K562 (cell line): ENCODE measurements at regions not wholly inside any gene's neighbourhood (a gene's known extent, or its start where the extent isn't known, plus 50 kb on each side); places are given as distances from the start of the nearest gene placed in this dataset.

Source experiments
- ATAC-seq: fragments of 200-7000 bp; cut with Tn5 transposase; 3 replicates; pipeline ENCODE4 v1.9.1; 2020; ENCODE audit warnings: moderate library complexity
- BruUV-seq: library from RNA; stranded (reverse); fragments of 400-500 nt; replicated peaks from 2 replicates; lab custom pipeline; 2021; lab: Mats Ljungman, UMichigan
- CTCF ChIA-PET: fragments of 300-600 bp; formaldehyde crosslinking; extraction: SDS; loops from one replicate; lab custom pipeline; 2021; ENCODE audit warnings: low intra/inter-chr PET ratio; lab: Yijun Ruan, JAX
- POLR2A ChIA-PET: fragments of 300-600, 350-650 bp; sonication (Branson Sonifier 250); formaldehyde crosslinking; extraction: SDS; loops from one replicate; lab custom pipeline; 2021; ENCODE audit warnings: antibody characterized with exemption, inconsistent platforms; lab: Yijun Ruan, JAX
- DNase-seq, 4 experiments: peaks; one replicate each; pipeline versions ENCODE4 v3.0.0 to v3.0.0-alpha.2; 2011 to 2018; ENCODE audit warnings: low spot score in 3 of 4, mixed read lengths in 3 of 4; ENCODE audit errors: extremely low read depth in 1 of 4
- FAIRE-seq: peaks from 2 replicates; lab custom pipeline; 2011; peaks lifted over from hg19 to GRCh38; lab: Jason Lieb, UNC
- H2AFZ ChIP-seq: 2 replicates; pipeline ENCODE4 v1.6.0; 2011; ENCODE audit warnings: low read depth, low read length, control low read depth, inconsistent platforms
- H3K27ac ChIP-seq: fragments of 200-600 bp; 3 replicates; pipeline ENCODE4 v1.8.0; 2011; ENCODE audit warnings: low read depth, mild to moderate bottlenecking, control low read depth, inconsistent platforms, low read length, moderate library complexity, mixed read lengths; ENCODE audit errors: extremely low read depth
- H3K27me3 ChIP-seq, 2 experiments: fragments of 300-600 bp in 1 of 2; 2 replicates in 1 of 2; 3 replicates in 1 of 2; pipeline versions ENCODE4 v1.6.0 to v1.8.0; 2011; ENCODE audit warnings: inconsistent platforms in 2 of 2, low read length in 2 of 2, mild to moderate bottlenecking in 1 of 2, mixed read lengths in 1 of 2, moderate library complexity in 1 of 2; ENCODE audit not compliant: control insufficient read depth in 2 of 2, insufficient read depth in 2 of 2
- H3K36me3 ChIP-seq: fragments of 300-600 bp; 3 replicates; pipeline ENCODE4 v1.8.0; 2011; ENCODE audit warnings: mild to moderate bottlenecking, low read length, inconsistent platforms; ENCODE audit not compliant: control insufficient read depth, insufficient read depth
- H3K4me1 ChIP-seq, 2 experiments: fragments of 200-600 bp in 1 of 2; replicated peaks in 1 of 2; 2 replicates in 1 of 2; 3 replicates in 1 of 2; pipeline versions ENCODE4 v1.5.1 to v1.8.0; 2011; ENCODE audit warnings: inconsistent platforms in 2 of 2, low read length in 2 of 2, mild to moderate bottlenecking in 1 of 2, mixed read lengths in 1 of 2, moderate library complexity in 1 of 2; ENCODE audit not compliant: control insufficient read depth in 2 of 2, insufficient read depth in 2 of 2
- H3K4me2 ChIP-seq: 2 replicates; pipeline ENCODE4 v1.6.1; 2011; ENCODE audit warnings: low read length, control low read depth, inconsistent platforms, mixed read lengths; ENCODE audit not compliant: insufficient read depth
- H3K4me3 ChIP-seq: fragments of 200-600 bp; sonication (generic), shearing (Covaris generic); 2 replicates; pipeline ENCODE4 v1.5.1; 2016; ENCODE audit warnings: control low read depth, inconsistent platforms
- H3K79me2 ChIP-seq: fragments of 200-600 bp; 3 replicates; pipeline ENCODE4 v1.8.0; 2011; ENCODE audit warnings: low read length, inconsistent platforms; ENCODE audit not compliant: control insufficient read depth, insufficient read depth
- H3K9ac ChIP-seq, 2 experiments: 2 replicates each; pipeline versions ENCODE4 v1.6.0 to v1.6.1; 2011; ENCODE audit warnings: low read depth in 2 of 2, low read length in 2 of 2, control low read depth in 1 of 2, inconsistent platforms in 1 of 2, mild to moderate bottlenecking in 1 of 2, mixed read lengths in 1 of 2; ENCODE audit not compliant: insufficient read depth in 1 of 2
- H3K9me1 ChIP-seq: one replicate; pipeline ENCODE4 v1.6.0; 2011; ENCODE audit warnings: inconsistent platforms, mild to moderate bottlenecking, low read length, moderate library complexity; ENCODE audit not compliant: control insufficient read depth, insufficient read depth
- H3K9me3 ChIP-seq: replicated peaks from 2 replicates; pipeline ENCODE4 v1.5.1; 2011; ENCODE audit warnings: low read depth, low read length, inconsistent platforms; ENCODE audit not compliant: control insufficient read depth, insufficient read depth
- H4K20me1 ChIP-seq: replicated peaks from 2 replicates; pipeline ENCODE4 v1.6.1; 2011; ENCODE audit warnings: low read length, inconsistent platforms, mixed read lengths; ENCODE audit not compliant: control insufficient read depth, insufficient read depth
- ARID3A ChIP-seq: IDR thresholded peaks from 2 replicates; pipeline ENCODE4 v1.6.1; 2012; ENCODE audit warnings: low read depth, low read length, improper control_type of control experiment, borderline replicate concordance
- CBX2 ChIP-seq: fragments of 200-600 bp; sonication (generic); IDR thresholded peaks from one replicate; pipeline ENCODE4 v1.6.1; 2012; ENCODE audit warnings: mild to moderate bottlenecking, low read length, inconsistent platforms; ENCODE audit not compliant: insufficient read depth, poor library complexity, severe bottlenecking
- FOXJ3 ChIP-seq: sonication (generic); formaldehyde crosslinking; IDR thresholded peaks from 2 replicates; pipeline ENCODE4 v1.4.0; 2020; ENCODE audit warnings: mild to moderate bottlenecking, missing genetic modification reagents
- WGBS: fragments of 100-300 bp; shearing (Covaris generic); methylation state at CpG from one replicate; pipeline ENCODE4 v1.1.6; 2016; ENCODE audit warnings: low coverage, mixed read lengths; ENCODE audit not compliant: insufficient coverage; ENCODE audit errors: missing lambda C conversion rate; 5-methylcytosine and 5-hydroxymethylcytosine counted together
- in situ Hi-C: fragments of 300-500 bp; cut with MboI; formaldehyde crosslinking; loops from 4 replicates; pipeline ENCODE4 v1.15.0; 2018; ENCODE audit warnings: inconsistent platforms, mixed read lengths
- intact Hi-C: fragments of 100-400 bp; cut with micrococcal nuclease; formaldehyde crosslinking; loops from 2 replicates; pipeline ENCODE4 v1.14.2; 2022
- TF ChIP-seq, protein P1 (sequence below), 2 experiments: fragments of 450-650 bp; IDR thresholded peaks; 2 replicates each; pipeline ENCODE4 v1.6.1; 2018; ENCODE audit warnings: mild to moderate bottlenecking in 2 of 2, low read depth in 1 of 2; ENCODE audit not compliant: partially characterized antibody in 2 of 2

- 0 out of 2 replicates have a peak, but pooled peaks have one; percentile 62 for TF ChIP-seq ARID3A
These were observed 57.2 kb upstream of the C1orf185 start (continued) for GRCh38 chr1:51044834-51045233.

GRCh38 chr1:51048021-51048420, 54.0 kb upstream of the C1orf185 start:
- no peaks in the 10 kb centered on the region for H4K20me1 ChIP-seq
- H3K9ac ChIP-seq = no peak overlapping the region
- WGBS = 24% methylated on average over 1 of the region's 1 CpG
- POLR2A ChIA-PET = interaction anchor here (0.6 kb wide), 1 partner anchor 67 kb away, joined by 3 read pairs; no protein-coding TSS in a partner anchor
- H3K4me2 ChIP-seq = no peak overlapping the region
- no peak overlapping the region for H3K4me3 ChIP-seq
- CTCF ChIA-PET = no interaction called here
- no peak overlapping the region for H3K27ac ChIP-seq
- H3K36me3 ChIP-seq = no peaks in the 10 kb centered on the region
- no peaks in the 10 kb centered on the region for H3K79me2 ChIP-seq
- H3K9me3 ChIP-seq = no peaks in the 10 kb centered on the region
- BruUV-seq = no TSS peak
- no peak for FAIRE-seq
- DNase-seq = no peak
- no peaks in the 10 kb centered on the region for H3K9me1 ChIP-seq
- no peaks in the 10 kb centered on the region for H3K4me1 ChIP-seq
- H3K27me3 ChIP-seq = no peaks in the 10 kb centered on the region
- in situ Hi-C loops (no loop called here), intact Hi-C loops (no loop called here)
- ATAC-seq = no peak
- no peak for TF ChIP-seq FOXJ3
- TF ChIP-seq, protein P1, sequence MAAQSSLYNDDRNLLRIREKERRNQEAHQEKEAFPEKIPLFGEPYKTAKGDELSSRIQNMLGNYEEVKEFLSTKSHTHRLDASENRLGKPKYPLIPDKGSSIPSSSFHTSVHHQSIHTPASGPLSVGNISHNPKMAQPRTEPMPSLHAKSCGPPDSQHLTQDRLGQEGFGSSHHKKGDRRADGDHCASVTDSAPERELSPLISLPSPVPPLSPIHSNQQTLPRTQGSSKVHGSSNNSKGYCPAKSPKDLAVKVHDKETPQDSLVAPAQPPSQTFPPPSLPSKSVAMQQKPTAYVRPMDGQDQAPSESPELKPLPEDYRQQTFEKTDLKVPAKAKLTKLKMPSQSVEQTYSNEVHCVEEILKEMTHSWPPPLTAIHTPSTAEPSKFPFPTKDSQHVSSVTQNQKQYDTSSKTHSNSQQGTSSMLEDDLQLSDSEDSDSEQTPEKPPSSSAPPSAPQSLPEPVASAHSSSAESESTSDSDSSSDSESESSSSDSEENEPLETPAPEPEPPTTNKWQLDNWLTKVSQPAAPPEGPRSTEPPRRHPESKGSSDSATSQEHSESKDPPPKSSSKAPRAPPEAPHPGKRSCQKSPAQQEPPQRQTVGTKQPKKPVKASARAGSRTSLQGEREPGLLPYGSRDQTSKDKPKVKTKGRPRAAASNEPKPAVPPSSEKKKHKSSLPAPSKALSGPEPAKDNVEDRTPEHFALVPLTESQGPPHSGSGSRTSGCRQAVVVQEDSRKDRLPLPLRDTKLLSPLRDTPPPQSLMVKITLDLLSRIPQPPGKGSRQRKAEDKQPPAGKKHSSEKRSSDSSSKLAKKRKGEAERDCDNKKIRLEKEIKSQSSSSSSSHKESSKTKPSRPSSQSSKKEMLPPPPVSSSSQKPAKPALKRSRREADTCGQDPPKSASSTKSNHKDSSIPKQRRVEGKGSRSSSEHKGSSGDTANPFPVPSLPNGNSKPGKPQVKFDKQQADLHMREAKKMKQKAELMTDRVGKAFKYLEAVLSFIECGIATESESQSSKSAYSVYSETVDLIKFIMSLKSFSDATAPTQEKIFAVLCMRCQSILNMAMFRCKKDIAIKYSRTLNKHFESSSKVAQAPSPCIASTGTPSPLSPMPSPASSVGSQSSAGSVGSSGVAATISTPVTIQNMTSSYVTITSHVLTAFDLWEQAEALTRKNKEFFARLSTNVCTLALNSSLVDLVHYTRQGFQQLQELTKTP (IDR thresholded peaks at IDR 0.05; ENCODE audit: low read depth in 1 of 2, partially characterized antibody in 2 of 2) = peak in 1 of 2 experiments; percentile 68
- peak; percentile 55 for TF ChIP-seq CBX2
- H2AFZ ChIP-seq = no peak overlapping the region
